Transverse colon (tissue), 4 donors: ENCODE measurements at regions not wholly inside any gene's neighbourhood (a gene's known extent, or its start where the extent isn't known, plus 50 kb on each side); places are given as distances from the start of the nearest gene placed in this dataset.

Experiments used
- POLR2A ChIP-seq: fragments of 450-650 bp; IDR thresholded peaks from one replicate; pipeline ENCODE4 v1.6.1; 2016; ENCODE audit warnings: antibody characterized with exemption, mild to moderate bottlenecking, moderate library complexity
- POLR2AphosphoS5 ChIP-seq, 3 donors: sonication (generic); formaldehyde crosslinking; IDR thresholded peaks; one replicate each; pipeline ENCODE4 v1.6.1; 2016; ENCODE audit warnings: antibody characterized with exemption in 3 of 3
- TF ChIP-seq, protein P1 (sequence below), 5 experiments: fragments of 200-600 bp in 3 of 5; fragments of 450-650 bp in 2 of 5; sonication (generic) in 3 of 5; IDR thresholded peaks; 1 replicate in 2 of 5; 2 replicates in 3 of 5; pipeline ENCODE4 v1.5.1; 2016 to 2017; ENCODE audit warnings: antibody characterized with exemption in 5 of 5, inconsistent platforms in 3 of 5, mild to moderate bottlenecking in 2 of 5, moderate library complexity in 1 of 5

DNA sequence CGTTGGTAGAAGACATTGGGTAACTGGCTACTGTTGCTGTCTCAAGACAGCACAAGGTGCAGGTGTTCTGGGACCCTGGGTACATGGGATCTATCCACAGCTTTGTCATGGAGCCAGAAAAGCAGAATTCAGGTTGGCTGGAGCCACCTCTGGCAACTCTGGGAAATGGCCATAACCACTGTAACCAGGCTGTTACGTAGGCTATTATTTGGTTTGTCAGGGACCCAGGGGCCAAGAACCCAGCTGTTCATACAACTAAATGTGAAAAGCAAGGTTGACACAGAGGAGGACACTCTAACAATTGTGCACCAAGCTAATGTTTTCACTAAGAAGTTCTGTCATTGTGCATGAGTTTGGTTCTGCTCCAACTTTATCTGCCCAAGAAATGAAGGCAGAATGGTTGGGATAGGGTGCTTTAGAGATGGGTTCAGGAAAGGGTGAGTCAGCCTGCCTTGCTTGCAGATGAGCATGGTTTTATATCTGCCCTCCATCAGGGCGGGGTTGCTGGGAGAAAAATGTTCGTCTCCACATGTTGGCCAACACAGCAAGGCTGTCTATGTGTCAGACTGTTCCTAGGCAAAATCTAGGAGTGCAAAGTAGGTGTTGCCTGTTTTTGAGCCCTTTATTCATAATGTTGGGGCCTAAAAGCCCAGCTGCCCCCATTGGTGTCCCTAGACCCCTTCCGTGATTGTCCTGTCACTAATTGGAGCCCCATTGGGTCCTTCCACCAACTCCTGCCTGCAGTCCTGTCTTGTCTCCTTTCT lies 131.3 kb upstream of the DAP start:
- no peak for TF ChIP-seq POLR2AphosphoS5 (IDR thresholded peaks at IDR 0.05)
- TF ChIP-seq, protein P1, sequence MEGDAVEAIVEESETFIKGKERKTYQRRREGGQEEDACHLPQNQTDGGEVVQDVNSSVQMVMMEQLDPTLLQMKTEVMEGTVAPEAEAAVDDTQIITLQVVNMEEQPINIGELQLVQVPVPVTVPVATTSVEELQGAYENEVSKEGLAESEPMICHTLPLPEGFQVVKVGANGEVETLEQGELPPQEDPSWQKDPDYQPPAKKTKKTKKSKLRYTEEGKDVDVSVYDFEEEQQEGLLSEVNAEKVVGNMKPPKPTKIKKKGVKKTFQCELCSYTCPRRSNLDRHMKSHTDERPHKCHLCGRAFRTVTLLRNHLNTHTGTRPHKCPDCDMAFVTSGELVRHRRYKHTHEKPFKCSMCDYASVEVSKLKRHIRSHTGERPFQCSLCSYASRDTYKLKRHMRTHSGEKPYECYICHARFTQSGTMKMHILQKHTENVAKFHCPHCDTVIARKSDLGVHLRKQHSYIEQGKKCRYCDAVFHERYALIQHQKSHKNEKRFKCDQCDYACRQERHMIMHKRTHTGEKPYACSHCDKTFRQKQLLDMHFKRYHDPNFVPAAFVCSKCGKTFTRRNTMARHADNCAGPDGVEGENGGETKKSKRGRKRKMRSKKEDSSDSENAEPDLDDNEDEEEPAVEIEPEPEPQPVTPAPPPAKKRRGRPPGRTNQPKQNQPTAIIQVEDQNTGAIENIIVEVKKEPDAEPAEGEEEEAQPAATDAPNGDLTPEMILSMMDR (IDR thresholded peaks at IDR 0.05): no peak
- no peak for TF ChIP-seq POLR2A
